HL-60 (cell line): ENCODE measurements at regions not wholly inside any gene's neighbourhood (a gene's known extent, or its start where the extent isn't known, plus 50 kb on each side); places are given as distances from the start of the nearest gene placed in this dataset.

Experiments used
- DNase-seq, 2 experiments: peaks; one replicate each; pipeline ENCODE4 v3.0.0-alpha.2; 2010 to 2020; ENCODE audit warnings: low read depth in 1 of 2, low spot score in 1 of 2
- H3K27ac ChIP-seq: fragments of 250-450 bp; sonication (Bioruptor Pico); replicated peaks from 2 replicates; pipeline ENCODE4 v1.5.1; 2020; ENCODE audit warnings: mild to moderate bottlenecking, moderate library complexity
- H3K27me3 ChIP-seq: fragments of 250-450 bp; sonication (Bioruptor Pico); 2 replicates; pipeline ENCODE4 v1.5.1; 2021; ENCODE audit warnings: mild to moderate bottlenecking, moderate library complexity; ENCODE audit not compliant: insufficient read depth, poor library complexity, severe bottlenecking
- H3K4me3 ChIP-seq: replicated peaks from 2 replicates; pipeline ENCODE4 v1.5.1; 2011; ENCODE audit warnings: mild to moderate bottlenecking, control low read depth, low read length; ENCODE audit not compliant: insufficient read depth
- GABPA ChIP-seq: IDR thresholded peaks from 2 replicates; pipeline ENCODE4 v1.6.1; 2012; ENCODE audit warnings: low read depth
- POLR2AphosphoS5 ChIP-seq: IDR thresholded peaks from 2 replicates; pipeline ENCODE4 v1.6.1; 2012; ENCODE audit warnings: low read depth
- SPI1 ChIP-seq: IDR thresholded peaks from 2 replicates; pipeline ENCODE4 v1.6.1; 2012; ENCODE audit warnings: low read depth, mild to moderate bottlenecking, borderline replicate concordance
- TF ChIP-seq, protein P1 (sequence below): IDR thresholded peaks from one replicate; pipeline ENCODE4 v1.5.1; 2011; ENCODE audit warnings: low read length, control low read depth, inconsistent platforms; ENCODE audit not compliant: insufficient read depth
- TF ChIP-seq, protein P2 (sequence below): IDR thresholded peaks from 2 replicates; pipeline ENCODE4 v1.6.1; 2012; ENCODE audit warnings: low read depth; ENCODE audit not compliant: insufficient replicate concordance

DNA sequence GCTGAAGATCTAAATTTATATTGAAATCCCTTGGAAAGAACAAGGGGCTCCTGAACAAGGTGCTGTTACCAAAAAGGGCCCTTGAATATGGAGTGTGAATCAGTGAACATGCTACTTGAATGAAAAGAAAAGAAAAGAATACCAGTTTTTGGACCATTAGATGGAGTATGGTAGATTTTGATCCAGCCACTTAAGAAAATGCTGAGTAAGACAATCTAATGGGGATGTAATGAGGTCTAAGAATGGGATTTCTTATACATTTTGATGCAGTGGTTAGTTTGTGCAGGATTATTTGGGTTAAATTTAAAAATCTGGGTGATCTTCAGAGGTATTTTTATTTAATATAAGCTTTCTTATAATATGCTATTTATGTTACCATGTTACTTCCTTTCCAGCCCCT, 2003.0 kb upstream of the LRRTM1 start:
- Histone ChIP-seq H3K4me3 (no peak overlapping the region), H3K27ac (no peak overlapping the region), H3K27me3 (no peaks in the 10 kb centered on the region)
- DNase-seq = no peak
- TF ChIP-seq, protein P1, sequence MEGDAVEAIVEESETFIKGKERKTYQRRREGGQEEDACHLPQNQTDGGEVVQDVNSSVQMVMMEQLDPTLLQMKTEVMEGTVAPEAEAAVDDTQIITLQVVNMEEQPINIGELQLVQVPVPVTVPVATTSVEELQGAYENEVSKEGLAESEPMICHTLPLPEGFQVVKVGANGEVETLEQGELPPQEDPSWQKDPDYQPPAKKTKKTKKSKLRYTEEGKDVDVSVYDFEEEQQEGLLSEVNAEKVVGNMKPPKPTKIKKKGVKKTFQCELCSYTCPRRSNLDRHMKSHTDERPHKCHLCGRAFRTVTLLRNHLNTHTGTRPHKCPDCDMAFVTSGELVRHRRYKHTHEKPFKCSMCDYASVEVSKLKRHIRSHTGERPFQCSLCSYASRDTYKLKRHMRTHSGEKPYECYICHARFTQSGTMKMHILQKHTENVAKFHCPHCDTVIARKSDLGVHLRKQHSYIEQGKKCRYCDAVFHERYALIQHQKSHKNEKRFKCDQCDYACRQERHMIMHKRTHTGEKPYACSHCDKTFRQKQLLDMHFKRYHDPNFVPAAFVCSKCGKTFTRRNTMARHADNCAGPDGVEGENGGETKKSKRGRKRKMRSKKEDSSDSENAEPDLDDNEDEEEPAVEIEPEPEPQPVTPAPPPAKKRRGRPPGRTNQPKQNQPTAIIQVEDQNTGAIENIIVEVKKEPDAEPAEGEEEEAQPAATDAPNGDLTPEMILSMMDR = no peak
- TF ChIP-seq SPI1 (no peak), POLR2AphosphoS5 (no peak), GABPA (no peak)
- TF ChIP-seq, protein P2, sequence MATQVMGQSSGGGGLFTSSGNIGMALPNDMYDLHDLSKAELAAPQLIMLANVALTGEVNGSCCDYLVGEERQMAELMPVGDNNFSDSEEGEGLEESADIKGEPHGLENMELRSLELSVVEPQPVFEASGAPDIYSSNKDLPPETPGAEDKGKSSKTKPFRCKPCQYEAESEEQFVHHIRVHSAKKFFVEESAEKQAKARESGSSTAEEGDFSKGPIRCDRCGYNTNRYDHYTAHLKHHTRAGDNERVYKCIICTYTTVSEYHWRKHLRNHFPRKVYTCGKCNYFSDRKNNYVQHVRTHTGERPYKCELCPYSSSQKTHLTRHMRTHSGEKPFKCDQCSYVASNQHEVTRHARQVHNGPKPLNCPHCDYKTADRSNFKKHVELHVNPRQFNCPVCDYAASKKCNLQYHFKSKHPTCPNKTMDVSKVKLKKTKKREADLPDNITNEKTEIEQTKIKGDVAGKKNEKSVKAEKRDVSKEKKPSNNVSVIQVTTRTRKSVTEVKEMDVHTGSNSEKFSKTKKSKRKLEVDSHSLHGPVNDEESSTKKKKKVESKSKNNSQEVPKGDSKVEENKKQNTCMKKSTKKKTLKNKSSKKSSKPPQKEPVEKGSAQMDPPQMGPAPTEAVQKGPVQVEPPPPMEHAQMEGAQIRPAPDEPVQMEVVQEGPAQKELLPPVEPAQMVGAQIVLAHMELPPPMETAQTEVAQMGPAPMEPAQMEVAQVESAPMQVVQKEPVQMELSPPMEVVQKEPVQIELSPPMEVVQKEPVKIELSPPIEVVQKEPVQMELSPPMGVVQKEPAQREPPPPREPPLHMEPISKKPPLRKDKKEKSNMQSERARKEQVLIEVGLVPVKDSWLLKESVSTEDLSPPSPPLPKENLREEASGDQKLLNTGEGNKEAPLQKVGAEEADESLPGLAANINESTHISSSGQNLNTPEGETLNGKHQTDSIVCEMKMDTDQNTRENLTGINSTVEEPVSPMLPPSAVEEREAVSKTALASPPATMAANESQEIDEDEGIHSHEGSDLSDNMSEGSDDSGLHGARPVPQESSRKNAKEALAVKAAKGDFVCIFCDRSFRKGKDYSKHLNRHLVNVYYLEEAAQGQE = no peak

DNA sequence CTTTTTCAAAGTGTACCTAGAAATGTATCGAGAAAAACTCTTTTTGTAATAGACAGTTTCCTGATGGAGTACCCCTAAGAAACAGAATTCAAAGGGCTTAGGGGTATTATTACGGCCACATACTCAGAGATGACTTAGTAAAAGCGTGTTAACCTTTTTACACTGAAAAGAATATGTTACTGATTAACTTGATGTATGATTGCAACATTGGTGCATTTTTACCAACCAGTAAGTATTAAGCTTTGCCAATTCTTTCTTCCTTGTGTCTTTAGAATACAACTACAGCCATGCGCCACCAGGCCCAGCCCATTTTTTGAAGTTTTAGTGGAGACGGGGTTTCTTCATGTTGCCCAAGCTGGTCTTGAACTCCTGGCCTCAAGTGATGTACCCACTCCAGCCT, 1997.0 kb upstream of the LRRTM1 start:
- no peak for DNase-seq
- H3K4me3 ChIP-seq = no peak overlapping the region
- H3K27ac ChIP-seq = no peak overlapping the region
- H3K27me3 ChIP-seq = no peaks in the 10 kb centered on the region
- TF ChIP-seq, protein P1 = no peak
- TF ChIP-seq SPI1 (no peak), POLR2AphosphoS5 (no peak)

DNA sequence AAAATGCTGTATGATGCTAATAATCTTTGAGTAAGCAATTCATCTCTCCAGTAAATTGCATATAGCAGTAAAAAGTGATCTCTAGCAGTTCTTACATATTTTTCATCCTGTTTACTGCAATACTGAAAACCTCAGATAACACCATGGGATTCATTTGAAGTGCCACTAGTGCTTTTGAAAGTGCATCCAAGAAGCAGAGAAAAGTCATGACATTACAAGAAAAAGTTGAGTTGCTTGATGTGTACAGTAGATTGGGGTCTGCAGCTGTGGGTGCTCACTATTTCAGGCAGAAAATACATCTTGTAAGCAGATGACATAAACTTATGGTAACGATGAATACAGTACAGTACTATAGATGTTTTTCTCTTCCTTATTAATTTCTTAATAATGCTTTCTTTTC, 1984.9 kb upstream of the LRRTM1 start:
- no peak overlapping the region for H3K4me3 ChIP-seq
- no peaks in the 10 kb centered on the region for H3K27me3 ChIP-seq
- no peak for DNase-seq
- TF ChIP-seq SPI1 (no peak), GABPA (no peak), POLR2AphosphoS5 (no peak)
- TF ChIP-seq, protein P1 = no peak
- TF ChIP-seq, protein P2 = no peak
- H3K27ac ChIP-seq = no peak overlapping the region

DNA sequence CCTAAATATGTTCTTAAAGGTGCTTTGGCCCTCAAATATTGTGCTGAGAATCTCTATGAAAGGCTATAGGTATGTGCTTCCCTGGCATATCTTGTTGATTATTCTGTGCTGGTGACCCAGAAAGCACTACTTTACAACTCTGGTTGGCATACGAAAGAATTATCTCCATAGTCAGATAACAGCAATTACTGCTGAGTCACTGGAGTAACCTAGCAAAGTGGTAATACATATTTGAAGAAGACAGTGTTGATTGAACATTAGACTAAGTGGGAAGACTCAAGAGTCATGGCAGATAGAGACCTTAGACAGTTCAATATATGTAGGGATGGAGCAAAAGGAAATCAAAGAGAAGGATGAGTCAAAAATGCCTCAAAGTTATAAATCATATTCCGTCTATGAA, 1978.5 kb upstream of the LRRTM1 start:
- Histone ChIP-seq H3K27me3 (no peaks in the 10 kb centered on the region), H3K4me3 (no peak overlapping the region), H3K27ac (no peak overlapping the region)
- TF ChIP-seq SPI1 (no peak), POLR2AphosphoS5 (no peak), GABPA (no peak)
- TF ChIP-seq, protein P2 = no peak
- TF ChIP-seq, protein P1 = no peak
- DNase-seq = no peak
